HG03135 (cell line): ENCODE measurements at regions not wholly inside any gene's neighbourhood (a gene's known extent, or its start where the extent isn't known, plus 50 kb on each side); places are given as distances from the start of the nearest gene placed in this dataset.
"Not testable (repeated sequence)": the region's sequence is repeated elsewhere in the genome, so short reads cannot be mapped to it uniquely, and the experiment has no call there.

Experiments used
- ATAC-seq: cut with Tn5 transposase; IDR thresholded peaks from one replicate; pipeline ENCODE4 v1.9.1; 2021; ENCODE audit warnings: mild to moderate bottlenecking, moderate library complexity; ENCODE audit not compliant: unreplicated experiment

DNA sequence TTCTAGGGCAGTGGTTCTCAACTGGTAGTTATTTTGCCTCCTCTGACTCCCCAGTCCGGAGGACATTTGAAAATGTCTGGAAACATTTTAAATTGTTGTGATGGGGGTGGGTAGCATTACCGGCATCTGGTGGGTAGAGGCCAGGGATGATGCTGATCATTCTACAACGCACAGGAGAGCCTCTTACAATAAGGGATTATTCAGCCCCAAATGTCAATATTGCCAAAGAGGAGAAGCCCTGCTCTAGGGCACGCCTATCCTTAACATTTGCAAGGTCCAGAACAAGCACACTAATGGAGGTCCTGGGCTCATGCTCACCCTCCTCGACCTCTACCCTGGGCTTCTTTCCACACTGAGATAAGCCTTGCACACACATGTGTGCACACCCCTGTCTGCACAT, 106.4 kb downstream of the MINAR1 start:
- ATAC-seq, result no peak

- no peak for ATAC-seq
Measured at GRCh38 chr15:79539401-79539800, 107.3 kb downstream of the MINAR1 start.

DNA sequence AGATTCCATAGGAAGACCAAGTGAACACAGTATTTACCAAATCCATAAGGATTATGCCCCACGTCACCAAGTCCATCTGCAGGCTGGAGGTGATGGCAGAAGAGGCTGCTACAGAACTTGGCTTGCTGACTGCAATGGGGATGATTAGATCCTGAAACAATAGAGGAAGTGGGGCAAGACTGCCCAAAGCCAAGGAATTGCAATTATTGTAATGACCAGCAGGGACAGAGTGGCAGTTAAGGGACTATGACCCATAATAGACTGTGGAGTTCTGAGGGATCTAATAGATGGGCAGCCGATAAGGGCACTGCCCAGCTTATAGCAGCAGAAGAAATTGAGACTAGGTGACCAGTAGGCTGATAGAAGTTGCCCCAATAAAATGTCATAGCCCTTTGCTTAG, 108.4 kb downstream of the MINAR1 start:
- ATAC-seq, result no peak

GRCh38 chr15:79541196-79541595, 109.1 kb downstream of the MINAR1 start:
- no peak for ATAC-seq

DNA sequence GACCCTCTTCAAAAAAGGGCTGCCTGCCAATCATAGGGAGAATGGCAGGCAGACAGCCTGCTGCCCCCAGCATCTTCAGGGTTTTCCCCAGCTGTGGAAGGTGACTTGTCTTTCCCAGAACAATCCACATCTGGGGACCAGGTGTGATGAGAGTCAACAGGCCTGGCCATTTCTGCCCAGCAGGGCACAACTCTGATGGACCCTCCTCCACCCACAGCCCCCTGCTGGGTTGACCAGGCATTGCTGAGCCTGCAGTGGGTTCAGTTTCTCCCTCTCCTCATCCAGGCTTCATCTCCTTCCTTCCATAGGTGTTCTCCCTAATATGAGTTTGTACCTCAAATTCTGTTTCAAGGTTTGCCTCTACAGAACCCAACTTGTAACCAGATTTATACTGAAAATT, 111.0 kb downstream of the MINAR1 start:
- ATAC-seq, result no peak

DNA sequence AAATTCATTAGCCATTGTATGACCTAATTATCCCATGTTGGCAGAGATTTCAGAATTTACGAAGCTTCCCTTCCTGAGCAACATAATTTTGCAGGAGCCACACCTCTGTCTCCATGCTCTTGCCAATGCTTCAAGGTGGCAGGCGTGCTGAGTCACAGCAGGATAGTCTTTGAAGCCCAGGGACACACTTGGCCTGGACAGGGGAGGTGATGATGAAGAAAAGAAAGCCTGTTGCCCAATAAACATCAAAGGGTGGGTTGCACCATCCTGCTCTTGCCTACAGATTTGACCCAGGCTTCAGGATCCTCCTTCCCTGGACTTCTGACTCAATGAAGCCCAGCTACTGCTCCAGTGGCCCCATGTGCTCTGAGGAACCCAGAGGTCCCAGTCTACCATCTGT, 117.1 kb downstream of the MINAR1 start:
- ATAC-seq, result no peak

DNA sequence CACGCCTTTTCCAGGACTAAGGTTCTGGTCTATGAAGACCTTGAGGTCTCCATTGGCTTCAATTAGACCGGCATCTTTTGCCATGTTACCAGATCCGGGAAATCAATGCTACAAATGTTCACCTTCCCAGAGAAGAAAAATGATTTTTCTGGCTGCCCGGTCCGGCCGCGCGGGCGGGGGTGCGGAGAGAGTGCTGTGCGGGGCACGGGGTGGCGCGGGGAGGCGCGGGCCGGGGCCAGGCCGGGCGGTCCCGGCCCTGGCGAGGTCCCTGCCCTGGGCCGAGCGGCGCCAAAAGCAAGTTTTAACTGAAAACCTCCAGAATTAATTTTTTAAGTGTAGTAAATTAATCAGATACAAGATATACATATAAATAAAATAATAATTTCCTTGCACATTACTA, 128.2 kb downstream of the MINAR1 start:
- no peak for ATAC-seq

GRCh38 chr15:79561982-79562381, 129.8 kb downstream of the MINAR1 start:
- no peak for ATAC-seq

- ATAC-seq, result no peak
Measured at GRCh38 chr15:79562403-79562815, 130.3 kb downstream of the MINAR1 start.

GRCh38 chr15:79562899-79563298, 130.8 kb downstream of the MINAR1 start:
- ATAC-seq, result no peak

- ATAC-seq, result no peak
Measured at GRCh38 chr15:79570004-79570403, 137.9 kb downstream of the MINAR1 start.

DNA sequence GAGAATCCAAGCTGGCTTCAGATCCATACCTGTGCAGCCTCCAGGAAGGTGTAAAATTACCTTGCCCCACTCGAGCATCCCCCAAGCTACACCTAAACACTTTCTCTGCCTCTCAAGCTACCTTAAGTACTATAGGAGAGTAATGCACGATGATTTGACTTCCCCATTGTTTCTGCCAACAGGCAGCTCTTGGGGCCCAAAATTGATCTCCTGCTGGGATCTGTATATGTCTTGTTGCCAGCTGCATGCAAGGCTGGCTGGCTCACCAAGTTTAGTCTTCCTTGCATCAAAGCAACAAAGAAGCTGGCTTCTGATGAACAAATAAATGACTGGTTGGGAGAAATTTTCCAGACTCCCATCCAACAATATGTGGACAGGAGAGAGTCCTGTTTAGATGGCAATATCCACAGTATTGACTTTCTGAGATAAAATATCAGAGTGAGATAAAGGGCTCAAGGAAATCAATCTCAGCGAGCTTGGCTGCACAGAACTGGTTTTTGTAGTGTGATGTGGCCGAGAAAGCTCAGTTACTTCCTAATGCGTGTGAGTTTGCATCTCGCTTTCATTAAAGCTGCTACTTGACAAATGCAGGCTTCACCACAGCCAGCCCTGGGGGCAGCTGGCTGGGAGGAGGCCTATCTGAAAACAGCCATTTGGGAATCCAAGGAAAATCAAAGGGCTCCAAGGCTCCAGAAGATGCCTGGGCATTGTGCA, 140.7 kb downstream of the MINAR1 start:
- no peak for ATAC-seq

GRCh38 chr15:79574431-79575273, 142.5 kb downstream of the MINAR1 start:
- not testable (repeated sequence) for ATAC-seq

- no peak for ATAC-seq
Measured at GRCh38 chr15:79582650-79583049, 150.5 kb downstream of the MINAR1 start.

GRCh38 chr15:79592126-79592525, 160.0 kb downstream of the MINAR1 start:
- no peak for ATAC-seq

DNA sequence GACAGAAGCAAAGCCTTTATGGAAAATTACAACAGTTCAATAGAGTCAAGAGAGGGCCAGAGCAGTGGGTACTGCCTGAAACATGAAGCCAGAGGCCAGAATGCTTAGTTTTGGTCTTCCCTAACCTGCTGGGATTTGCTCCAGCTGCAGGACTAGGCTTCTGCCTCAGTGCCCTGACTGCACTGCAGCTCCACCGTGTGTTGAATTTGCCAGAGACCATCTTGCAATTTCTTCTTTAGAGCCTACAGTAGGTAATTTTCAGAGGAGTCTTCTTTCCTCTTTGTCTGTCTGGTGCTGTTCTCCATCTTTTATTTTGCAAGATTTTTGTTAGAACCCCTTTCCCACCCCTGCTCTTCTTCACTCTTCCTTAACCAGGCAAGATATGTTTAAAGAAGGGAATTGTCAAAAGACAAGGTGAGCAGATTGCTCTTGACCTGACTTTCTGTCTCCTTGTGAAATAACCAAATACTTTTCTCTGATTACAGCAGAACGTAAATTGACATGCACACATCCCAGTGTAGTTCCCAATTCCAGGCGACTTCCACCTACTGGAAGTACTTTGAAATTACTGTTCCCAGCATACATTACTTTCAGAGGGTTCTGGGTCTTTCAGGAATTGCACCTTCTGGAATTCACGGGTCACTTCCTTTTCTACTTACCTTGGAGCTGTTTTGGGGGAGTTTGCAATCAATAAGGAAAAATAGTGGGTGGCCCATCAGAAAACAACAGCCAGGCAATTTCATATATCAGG, 161.2 kb downstream of the MINAR1 start:
- ATAC-seq, result no peak

- ATAC-seq, result no peak
Measured at GRCh38 chr15:79595306-79595705, 163.2 kb downstream of the MINAR1 start.

- peak; percentile 99 for ATAC-seq
Measured at GRCh38 chr15:79595995-79596622, 164.0 kb downstream of the MINAR1 start.

- ATAC-seq, result no peak
Measured at GRCh38 chr15:79598639-79599038, 166.5 kb downstream of the MINAR1 start.

DNA sequence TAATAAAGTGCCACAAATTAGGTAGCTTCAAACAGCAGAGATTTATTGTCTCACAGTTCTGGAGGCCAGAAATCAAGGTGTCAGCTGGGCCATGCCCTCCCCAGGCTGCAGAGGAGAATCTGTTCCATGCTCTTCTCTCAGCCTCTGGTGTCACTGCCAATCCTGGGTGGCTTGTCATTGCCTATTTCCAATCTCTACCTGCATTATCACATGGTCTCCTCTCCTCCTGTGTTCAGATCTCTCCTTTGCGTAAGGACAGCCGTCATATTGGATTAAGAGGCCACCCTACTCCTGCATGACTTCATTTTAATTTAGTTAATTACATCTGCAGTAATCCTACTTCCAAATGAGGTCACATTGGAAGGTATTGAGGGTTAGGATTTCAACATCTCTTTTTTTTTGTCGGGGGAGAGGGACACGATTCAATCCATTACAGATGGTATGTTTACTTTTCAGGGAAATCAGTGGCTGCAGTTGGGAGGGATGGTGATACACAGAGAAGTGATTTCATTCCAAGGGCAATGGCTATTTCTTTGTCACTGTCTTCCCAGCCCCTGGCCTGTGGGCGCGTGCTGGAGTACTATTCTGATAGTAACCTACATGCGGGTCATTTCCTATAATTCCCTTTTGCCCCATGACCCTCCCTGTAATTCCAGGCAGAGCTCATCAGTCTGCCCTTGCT, 169.4 kb downstream of the MINAR1 start:
- no peak for ATAC-seq

DNA sequence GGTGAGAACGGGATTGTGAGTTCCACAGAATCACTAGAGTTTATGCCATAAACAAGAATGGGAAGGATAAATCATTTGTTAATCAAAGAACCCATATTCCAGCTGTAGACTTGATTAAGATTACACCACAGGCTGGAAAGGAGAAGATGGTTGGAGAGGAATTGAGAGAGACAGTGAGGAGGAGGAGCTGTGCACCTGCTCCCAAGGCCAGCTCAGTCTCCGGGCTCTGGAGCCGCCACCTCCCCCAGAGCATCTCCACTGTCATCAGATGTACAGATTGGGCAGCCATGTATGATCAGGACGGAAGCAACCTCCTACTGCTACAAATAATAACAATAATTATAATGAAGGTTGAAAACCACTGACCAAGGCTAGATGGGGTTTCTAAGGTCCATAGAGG, 170.0 kb downstream of the MINAR1 start:
- no peak for ATAC-seq
